DND-41 (cell line): ENCODE measurements at regions not wholly inside any gene's neighbourhood (a gene's known extent, or its start where the extent isn't known, plus 50 kb on each side); places are given as distances from the start of the nearest gene placed in this dataset.

ENCODE experiments used
- ATAC-seq: fragments of 200-7000 bp; cut with Tn5 transposase; 3 replicates; pipeline ENCODE4 v1.9.1; 2021; ENCODE audit warnings: low read depth; ENCODE audit not compliant: insufficient read depth
- DNase-seq: peaks from one replicate; pipeline ENCODE4 v3.0.0-alpha.2; 2020
- H2AFZ ChIP-seq: 2 replicates; pipeline ENCODE4 v1.6.0; 2012; ENCODE audit warnings: low read depth, low read length
- H3K27ac ChIP-seq: 2 replicates; pipeline ENCODE4 v1.5.1; 2012; ENCODE audit warnings: low read length, inconsistent platforms
- H3K27me3 ChIP-seq: fragments of 200-600 bp; sonication (generic); 2 replicates; pipeline ENCODE4 v1.6.0; 2012; ENCODE audit warnings: low read length, mild to moderate bottlenecking, inconsistent platforms; ENCODE audit not compliant: insufficient read depth, poor library complexity
- H3K36me3 ChIP-seq: 2 replicates; pipeline ENCODE4 v1.5.1; 2012; ENCODE audit warnings: low read length, inconsistent platforms; ENCODE audit not compliant: insufficient read depth
- H3K4me1 ChIP-seq: 2 replicates; pipeline ENCODE4 v1.5.1; 2012; ENCODE audit warnings: mild to moderate bottlenecking, low read length; ENCODE audit not compliant: insufficient read depth
- H3K4me2 ChIP-seq: 2 replicates; pipeline ENCODE4 v1.6.0; 2012; ENCODE audit warnings: mild to moderate bottlenecking, moderate library complexity, low read length, inconsistent platforms; ENCODE audit not compliant: insufficient read depth
- H3K4me3 ChIP-seq, 2 experiments: fragments of 200-600 bp in 1 of 2; shearing (Covaris generic) in 1 of 2; 2 replicates each; pipeline ENCODE4 v1.5.1; 2012 to 2016; ENCODE audit warnings: inconsistent platforms in 2 of 2, low read length in 2 of 2, mild to moderate bottlenecking in 2 of 2, low read depth in 1 of 2, moderate library complexity in 1 of 2
- H3K79me2 ChIP-seq: 2 replicates; pipeline ENCODE4 v1.6.0; 2012; ENCODE audit warnings: low read length, inconsistent platforms; ENCODE audit not compliant: insufficient read depth
- H3K9ac ChIP-seq: 2 replicates; pipeline ENCODE4 v1.6.0; 2012; ENCODE audit warnings: low read depth, mild to moderate bottlenecking, inconsistent platforms, low read length, moderate library complexity
- H3K9me3 ChIP-seq: 2 replicates; pipeline ENCODE4 v1.5.1; 2012; ENCODE audit warnings: low read length, moderate library complexity, mild to moderate bottlenecking, inconsistent platforms; ENCODE audit not compliant: insufficient read depth, severe bottlenecking
- H4K20me1 ChIP-seq: 2 replicates; pipeline ENCODE4 v1.6.0; 2012; ENCODE audit warnings: low read length; ENCODE audit not compliant: insufficient read depth
- CTCF ChIP-seq: IDR thresholded peaks from 2 replicates; pipeline ENCODE4 v1.5.1; 2012; ENCODE audit warnings: borderline replicate concordance, low read length, moderate library complexity, mild to moderate bottlenecking; ENCODE audit not compliant: poor library complexity, severe bottlenecking; ENCODE audit errors: extremely low read depth
- EZH2 ChIP-seq: IDR thresholded peaks from 3 replicates; pipeline ENCODE4 v1.6.1; 2012; ENCODE audit warnings: borderline replicate concordance, low read depth, mild to moderate bottlenecking, moderate library complexity, low read length, inconsistent platforms; ENCODE audit not compliant: severe bottlenecking

GRCh38 chr13:26476782-26477142, 80.7 kb upstream of the WASF3 start:
- no peak for DNase-seq
- no peaks in the 10 kb centered on the region for H3K9me3 ChIP-seq
- no peak overlapping the region for H2AFZ ChIP-seq
- no peaks in the 10 kb centered on the region for H3K27me3 ChIP-seq
- no peak for ATAC-seq
- H3K9ac ChIP-seq, result no peak overlapping the region
- no peaks in the 10 kb centered on the region for H4K20me1 ChIP-seq
- H3K4me3 ChIP-seq, result no peak overlapping the region
- no peaks in the 10 kb centered on the region for H3K36me3 ChIP-seq
- no peaks in the 10 kb centered on the region for H3K79me2 ChIP-seq
- no peak overlapping the region for H3K27ac ChIP-seq
- H3K4me2 ChIP-seq, result no peak overlapping the region
- TF ChIP-seq EZH2, result no peak
- no peak for TF ChIP-seq CTCF
- no peaks in the 10 kb centered on the region for H3K4me1 ChIP-seq

GRCh38 chr13:26477681-26478080, 79.8 kb upstream of the WASF3 start:
- Histone ChIP-seq H3K27ac (no peak overlapping the region), H4K20me1 (no peaks in the 10 kb centered on the region), H3K36me3 (no peaks in the 10 kb centered on the region), H2AFZ (no peak overlapping the region), H3K79me2 (no peaks in the 10 kb centered on the region), H3K27me3 (no peaks in the 10 kb centered on the region), H3K9me3 (no peaks in the 10 kb centered on the region), H3K9ac (no peak overlapping the region), H3K4me3 (no peak overlapping the region), H3K4me1 (no peaks in the 10 kb centered on the region), H3K4me2 (no peak overlapping the region)
- DNase-seq, result no peak
- no peak for ATAC-seq
- TF ChIP-seq EZH2 (no peak), CTCF (no peak)

GRCh38 chr13:26480246-26480855, 77.1 kb upstream of the WASF3 start:
- Histone ChIP-seq H2AFZ (no peak overlapping the region), H3K4me1 (no peaks in the 10 kb centered on the region), H4K20me1 (no peaks in the 10 kb centered on the region), H3K4me2 (no peak overlapping the region), H3K36me3 (no peaks in the 10 kb centered on the region), H3K27ac (no peak overlapping the region), H3K27me3 (no peaks in the 10 kb centered on the region), H3K9me3 (no peaks in the 10 kb centered on the region), H3K9ac (no peak overlapping the region), H3K79me2 (no peaks in the 10 kb centered on the region), H3K4me3 (no peak overlapping the region)
- DNase-seq (no peak), ATAC-seq (no peak)
- no peak for TF ChIP-seq CTCF
- no peak for TF ChIP-seq EZH2
